Immature natural killer cell (primary cell): ENCODE measurements at regions not wholly inside any gene's neighbourhood (a gene's known extent, or its start where the extent isn't known, plus 50 kb on each side); places are given as distances from the start of the nearest gene placed in this dataset.
"Not testable (repeated sequence)": the region's sequence is repeated elsewhere in the genome, so short reads cannot be mapped to it uniquely, and the experiment has no call there.

ENCODE experiments used
- DNase-seq, 3 donors: peaks; one replicate each; pipeline ENCODE4 v3.0.0; 2022; ENCODE audit warnings: mixed read lengths in 1 of 3
- H3K27ac Mint-ChIP-seq, 6 donors: one replicate each; pipeline ENCODE4 v1.8.0; 2020; ENCODE audit warnings: mixed read lengths in 6 of 6, mild to moderate bottlenecking in 5 of 6, inconsistent platforms in 4 of 6, moderate library complexity in 3 of 6
- H3K27me3 Mint-ChIP-seq, 3 donors: one replicate each; pipeline ENCODE4 v1.8.0; 2020 to 2021; ENCODE audit warnings: low read depth in 3 of 3, mild to moderate bottlenecking in 3 of 3, mixed read lengths in 3 of 3, moderate library complexity in 3 of 3, inconsistent platforms in 1 of 3
- H3K36me3 Mint-ChIP-seq, 3 donors: one replicate each; pipeline ENCODE4 v1.8.0; 2020; ENCODE audit warnings: mixed read lengths in 3 of 3, inconsistent platforms in 2 of 3, mild to moderate bottlenecking in 2 of 3
- H3K4me1 Mint-ChIP-seq, 2 donors: one replicate each; pipeline ENCODE4 v1.8.0; 2020; ENCODE audit warnings: inconsistent platforms in 2 of 2, mild to moderate bottlenecking in 2 of 2, mixed read lengths in 2 of 2, moderate library complexity in 1 of 2
- H3K4me3 Mint-ChIP-seq, 5 donors: one replicate each; pipeline ENCODE4 v1.8.0; 2020; ENCODE audit warnings: mild to moderate bottlenecking in 5 of 5, mixed read lengths in 5 of 5, inconsistent platforms in 3 of 5, moderate library complexity in 3 of 5
- H3K9me3 Mint-ChIP-seq, 6 donors: one replicate each; pipeline ENCODE4 v1.8.0; 2020; ENCODE audit warnings: mild to moderate bottlenecking in 6 of 6, mixed read lengths in 6 of 6, inconsistent platforms in 4 of 6, moderate library complexity in 3 of 6

DNA sequence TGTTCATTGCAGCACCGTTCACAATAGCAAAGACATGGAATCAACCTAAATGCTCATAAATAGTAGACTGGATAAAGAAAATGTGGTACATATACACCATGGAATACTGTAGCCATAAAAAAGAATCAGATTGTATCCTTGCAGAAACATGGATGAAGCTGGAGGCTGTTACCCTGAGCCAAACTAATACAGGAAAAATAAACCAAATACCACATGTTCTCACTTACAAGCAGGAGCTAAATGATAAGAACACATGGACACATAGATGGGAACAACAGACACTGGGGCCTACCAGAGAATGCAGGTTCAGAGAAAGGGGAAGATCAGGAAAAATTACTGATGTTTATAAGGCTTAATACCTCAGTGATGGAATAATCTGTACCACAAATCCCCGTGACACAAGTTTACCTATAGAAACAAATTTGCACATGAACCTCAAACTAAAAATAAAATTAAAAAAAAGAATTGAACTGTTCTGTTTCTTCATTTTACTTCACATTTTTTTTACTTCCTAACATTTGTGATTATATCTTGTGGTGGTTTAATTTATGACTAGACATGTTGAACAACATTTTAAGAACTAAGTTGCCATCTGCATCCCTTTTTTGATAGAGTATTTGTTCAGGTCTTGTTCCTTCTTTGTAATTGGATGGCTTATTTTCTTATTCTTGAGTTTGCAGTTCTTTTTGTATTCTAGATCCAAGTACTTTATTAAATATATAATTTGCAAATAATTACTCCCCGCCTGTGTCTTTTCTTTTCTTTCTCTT lies 835.2 kb downstream of the FSCB start:
- Mint-ChIP-seq H3K4me1 (no peaks in the 10 kb centered on the region), H3K4me3 (no peak overlapping the region)

GRCh38 chr14:43669355-43669754 lies 837.7 kb downstream of the FSCB start:
- Mint-ChIP-seq H3K27ac (no peak overlapping the region), H3K27me3 (peaks cover 0 to 3% (median 2%) of the 10 kb centered on the region in 3 donors), H3K4me3 (no peak overlapping the region), H3K4me1 (no peaks in the 10 kb centered on the region), H3K36me3 (no peaks in the 10 kb centered on the region), H3K9me3 (peaks cover 7 to 60% (median 28%) of the 10 kb centered on the region in 6 donors)
- DNase-seq, result no peak

More for the DNA sequence above, 835.2 kb downstream of the FSCB start:
- Mint-ChIP-seq H3K27ac (no peak overlapping the region), H3K9me3 (peaks cover 4 to 55% (median 25%) of the 10 kb centered on the region in 6 donors), H3K27me3 (peaks cover 0 to 2% (median 2%) of the 10 kb centered on the region in 3 donors), H3K36me3 (peaks cover 0 to 6% (median 0%) of the 10 kb centered on the region in 3 donors)
- DNase-seq, result no peak

GRCh38 chr14:43665570-43666267 lies 841.4 kb downstream of the FSCB start:
- no peak for DNase-seq
- Mint-ChIP-seq H3K36me3 (no peaks in the 10 kb centered on the region), H3K4me1 (no peaks in the 10 kb centered on the region), H3K9me3 (peaks cover 9 to 62% (median 33%) of the 10 kb centered on the region in 6 donors), H3K4me3 (no peak overlapping the region), H3K27me3 (peaks cover 0 to 2% (median 1%) of the 10 kb centered on the region in 3 donors), H3K27ac (no peak overlapping the region)

DNA sequence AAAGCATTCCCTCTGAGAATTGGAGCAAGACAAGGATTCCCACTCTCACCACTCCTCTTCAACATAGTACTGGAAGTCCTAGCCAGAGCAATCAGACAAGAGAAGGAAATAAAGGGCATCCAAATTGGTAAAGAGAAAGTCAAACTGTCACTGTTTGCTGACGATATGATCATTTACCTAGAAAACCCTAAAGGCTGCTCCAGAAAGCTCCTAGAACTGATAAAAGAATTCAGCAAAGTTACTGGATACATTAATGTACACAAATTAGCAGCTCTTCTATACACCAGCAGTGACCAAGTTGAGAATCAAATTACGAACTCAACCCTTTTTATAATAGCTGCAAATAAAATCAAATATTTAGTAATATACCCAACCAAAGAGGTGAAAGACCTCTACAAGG lies 851.9 kb downstream of the FSCB start:
- H3K27me3 Mint-ChIP-seq, H3K4me1 Mint-ChIP-seq, H3K4me3 Mint-ChIP-seq, H3K27ac Mint-ChIP-seq, H3K36me3 Mint-ChIP-seq, DNase-seq: not testable (repeated sequence)
- peaks cover 19 to 80% (median 40%) of the 10 kb centered on the region in 6 donors for H3K9me3 Mint-ChIP-seq

- peaks cover 23 to 81% (median 44%) of the 10 kb centered on the region in 6 donors for H3K9me3 Mint-ChIP-seq
- no peak for DNase-seq
- H3K36me3 Mint-ChIP-seq, result peaks cover 0 to 4% (median 0%) of the 10 kb centered on the region in 3 donors
- H3K27me3 Mint-ChIP-seq, result peaks cover 0 to 12% (median 0%) of the 10 kb centered on the region in 3 donors
- H3K4me3 Mint-ChIP-seq, result no peak overlapping the region
- H3K27ac Mint-ChIP-seq, result no peak overlapping the region
- no peaks in the 10 kb centered on the region for H3K4me1 Mint-ChIP-seq
These were observed 855.2 kb downstream of the FSCB start for GRCh38 chr14:43651896-43652295.

DNA sequence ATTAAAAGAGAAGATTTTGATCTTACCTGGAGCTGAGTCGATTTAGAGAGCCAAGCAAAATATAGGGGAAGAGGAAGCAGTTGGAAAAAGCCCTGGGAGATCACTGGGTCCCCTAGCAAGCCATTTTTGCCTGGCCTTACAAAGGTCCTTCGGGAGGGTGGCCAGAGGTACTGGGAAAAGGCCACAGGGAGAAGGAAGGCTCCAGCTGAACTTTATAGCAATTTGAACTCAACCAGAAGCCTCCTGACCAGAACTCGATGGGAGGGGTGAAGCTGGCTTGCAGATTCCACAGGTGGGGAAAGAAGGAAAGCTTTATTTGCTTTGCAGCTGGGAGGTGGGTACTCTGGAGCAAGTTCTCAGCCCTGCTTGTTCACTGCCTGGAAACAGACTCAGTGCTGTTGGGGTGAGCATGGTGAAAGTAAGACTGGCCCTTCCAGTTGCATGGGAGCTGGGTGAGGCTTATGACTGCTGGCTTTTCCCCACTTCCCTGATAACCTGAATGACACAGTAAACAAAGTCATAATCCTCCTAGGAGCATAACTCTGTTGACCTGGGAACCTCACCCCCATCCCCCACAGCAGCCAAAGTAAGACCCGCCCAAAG lies 855.8 kb downstream of the FSCB start:
- Mint-ChIP-seq H3K4me3 (no peak overlapping the region), H3K9me3 (peaks cover 21 to 75% (median 39%) of the 10 kb centered on the region in 6 donors), H3K27ac (no peak overlapping the region), H3K27me3 (peaks cover 0 to 10% (median 0%) of the 10 kb centered on the region in 3 donors), H3K36me3 (peaks cover 0 to 4% (median 0%) of the 10 kb centered on the region in 3 donors), H3K4me1 (no peaks in the 10 kb centered on the region)
- no peak for DNase-seq

- no peak overlapping the region for H3K27ac Mint-ChIP-seq
- no peaks in the 10 kb centered on the region for H3K4me1 Mint-ChIP-seq
- DNase-seq, result no peak
- H3K9me3 Mint-ChIP-seq, result peaks cover 17 to 69% (median 41%) of the 10 kb centered on the region in 6 donors
- H3K27me3 Mint-ChIP-seq, result peaks cover 0 to 10% (median 0%) of the 10 kb centered on the region in 3 donors
- peaks cover 0 to 4% (median 0%) of the 10 kb centered on the region in 3 donors for H3K36me3 Mint-ChIP-seq
- no peak overlapping the region for H3K4me3 Mint-ChIP-seq
These were observed 857.6 kb downstream of the FSCB start for GRCh38 chr14:43649508-43649907.

- Mint-ChIP-seq H3K4me3 (no peak overlapping the region), H3K27me3 (peaks cover 0 to 10% (median 0%) of the 10 kb centered on the region in 3 donors), H3K9me3 (peaks cover 19 to 54% (median 34%) of the 10 kb centered on the region in 6 donors), H3K4me1 (no peaks in the 10 kb centered on the region), H3K27ac (no peak overlapping the region), H3K36me3 (peaks cover 0 to 4% (median 0%) of the 10 kb centered on the region in 3 donors)
- no peak for DNase-seq
These were observed 859.8 kb downstream of the FSCB start for GRCh38 chr14:43647302-43647701.

GRCh38 chr14:43640718-43641267 lies 866.3 kb downstream of the FSCB start:
- H3K4me3 Mint-ChIP-seq, result no peak overlapping the region
- H3K9me3 Mint-ChIP-seq, result peaks cover 5 to 35% (median 23%) of the 10 kb centered on the region in 6 donors
- H3K4me1 Mint-ChIP-seq, result no peaks in the 10 kb centered on the region
- H3K36me3 Mint-ChIP-seq, result no peaks in the 10 kb centered on the region
- no peak overlapping the region for H3K27ac Mint-ChIP-seq
- peaks cover 0 to 2% (median 0%) of the 10 kb centered on the region in 3 donors for H3K27me3 Mint-ChIP-seq
- no peak for DNase-seq

- Mint-ChIP-seq H3K9me3 (peaks cover 5 to 41% (median 17%) of the 10 kb centered on the region in 6 donors), H3K36me3 (no peaks in the 10 kb centered on the region), H3K27me3 (no peaks in the 10 kb centered on the region), H3K4me1 (no peaks in the 10 kb centered on the region), H3K4me3 (no peak overlapping the region), H3K27ac (no peak overlapping the region)
- DNase-seq, result no peak
These were observed 881.8 kb downstream of the FSCB start for GRCh38 chr14:43625294-43625693.

DNA sequence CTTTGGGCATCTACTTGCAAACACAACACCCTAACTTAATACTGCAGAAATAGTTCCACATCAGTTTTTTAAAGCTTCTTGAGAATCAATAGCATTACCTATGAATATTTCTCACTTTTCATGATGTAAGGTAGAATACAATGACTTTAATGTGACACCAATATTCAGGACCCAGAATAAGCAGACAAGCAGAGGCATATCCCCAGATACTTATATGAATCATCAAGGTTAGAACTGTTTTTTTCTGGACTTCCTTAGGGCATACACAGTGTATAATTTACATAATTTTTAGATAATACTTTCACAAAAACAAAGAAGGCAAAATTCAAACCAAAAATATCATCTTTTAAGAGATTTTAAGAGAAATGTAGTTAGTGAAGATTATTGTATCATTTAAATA lies 885.8 kb downstream of the FSCB start:
- peaks cover 1 to 43% (median 12%) of the 10 kb centered on the region in 6 donors for H3K9me3 Mint-ChIP-seq
- H3K4me1 Mint-ChIP-seq, result no peaks in the 10 kb centered on the region
- no peak overlapping the region for H3K27ac Mint-ChIP-seq
- no peaks in the 10 kb centered on the region for H3K36me3 Mint-ChIP-seq
- no peak for DNase-seq
- no peak overlapping the region for H3K4me3 Mint-ChIP-seq
- no peaks in the 10 kb centered on the region for H3K27me3 Mint-ChIP-seq

- no peak for DNase-seq
- peaks cover 10 to 39% (median 20%) of the 10 kb centered on the region in 6 donors for H3K9me3 Mint-ChIP-seq
- no peak overlapping the region for H3K4me3 Mint-ChIP-seq
- H3K27me3 Mint-ChIP-seq, result peaks cover 0 to 2% (median 0%) of the 10 kb centered on the region in 3 donors
- no peak overlapping the region for H3K27ac Mint-ChIP-seq
- H3K4me1 Mint-ChIP-seq, result no peaks in the 10 kb centered on the region
- peaks cover 0 to 6% (median 0%) of the 10 kb centered on the region in 3 donors for H3K36me3 Mint-ChIP-seq
These were observed 911.8 kb downstream of the FSCB start for GRCh38 chr14:43595096-43595772.

- no peak overlapping the region for H3K27ac Mint-ChIP-seq
- no peak overlapping the region for H3K4me3 Mint-ChIP-seq
- no peak for DNase-seq
- peaks cover 0 to 6% (median 0%) of the 10 kb centered on the region in 3 donors for H3K36me3 Mint-ChIP-seq
- no peaks in the 10 kb centered on the region for H3K4me1 Mint-ChIP-seq
- H3K9me3 Mint-ChIP-seq, result peaks cover 5 to 35% (median 13%) of the 10 kb centered on the region in 6 donors
- no peaks in the 10 kb centered on the region for H3K27me3 Mint-ChIP-seq
These were observed 915.3 kb downstream of the FSCB start for GRCh38 chr14:43591776-43592175.
